DND-41 (cell line): ENCODE measurements at regions not wholly inside any gene's neighbourhood (a gene's known extent, or its start where the extent isn't known, plus 50 kb on each side); places are given as distances from the start of the nearest gene placed in this dataset.

ENCODE experiments used
- EZH2 ChIP-seq: IDR thresholded peaks from 3 replicates; pipeline ENCODE4 v1.6.1; 2012; ENCODE audit warnings: borderline replicate concordance, low read depth, mild to moderate bottlenecking, moderate library complexity, low read length, inconsistent platforms; ENCODE audit not compliant: severe bottlenecking
- TF ChIP-seq, protein P1 (sequence below): IDR thresholded peaks from 2 replicates; pipeline ENCODE4 v1.5.1; 2012; ENCODE audit warnings: borderline replicate concordance, low read length, moderate library complexity, mild to moderate bottlenecking; ENCODE audit not compliant: poor library complexity, severe bottlenecking; ENCODE audit errors: extremely low read depth

- TF ChIP-seq, protein P1, sequence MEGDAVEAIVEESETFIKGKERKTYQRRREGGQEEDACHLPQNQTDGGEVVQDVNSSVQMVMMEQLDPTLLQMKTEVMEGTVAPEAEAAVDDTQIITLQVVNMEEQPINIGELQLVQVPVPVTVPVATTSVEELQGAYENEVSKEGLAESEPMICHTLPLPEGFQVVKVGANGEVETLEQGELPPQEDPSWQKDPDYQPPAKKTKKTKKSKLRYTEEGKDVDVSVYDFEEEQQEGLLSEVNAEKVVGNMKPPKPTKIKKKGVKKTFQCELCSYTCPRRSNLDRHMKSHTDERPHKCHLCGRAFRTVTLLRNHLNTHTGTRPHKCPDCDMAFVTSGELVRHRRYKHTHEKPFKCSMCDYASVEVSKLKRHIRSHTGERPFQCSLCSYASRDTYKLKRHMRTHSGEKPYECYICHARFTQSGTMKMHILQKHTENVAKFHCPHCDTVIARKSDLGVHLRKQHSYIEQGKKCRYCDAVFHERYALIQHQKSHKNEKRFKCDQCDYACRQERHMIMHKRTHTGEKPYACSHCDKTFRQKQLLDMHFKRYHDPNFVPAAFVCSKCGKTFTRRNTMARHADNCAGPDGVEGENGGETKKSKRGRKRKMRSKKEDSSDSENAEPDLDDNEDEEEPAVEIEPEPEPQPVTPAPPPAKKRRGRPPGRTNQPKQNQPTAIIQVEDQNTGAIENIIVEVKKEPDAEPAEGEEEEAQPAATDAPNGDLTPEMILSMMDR: no peak
- no peak for TF ChIP-seq EZH2
Measured at GRCh38 chr6:126716032-126716431, 376.1 kb downstream of the CENPW start.
